ENCODE measurements at regions not wholly inside any gene's neighbourhood (a gene's known extent, or its start where the extent isn't known, plus 50 kb on each side); places are given as distances from the start of the nearest gene placed in this dataset.

GRCh38 chr2:15081356-15081755 lies 448.8 kb downstream of the LRATD1 start:
- TF ChIP-seq POLR2A (IDR thresholded peaks at IDR 0.05) (no peak), POLR2AphosphoS5 (IDR thresholded peaks at IDR 0.05) (no peak), CTCF (IDR thresholded peaks at IDR 0.05) (no peak), EP300 (IDR thresholded peaks at IDR 0.05) (no peak)
- Histone ChIP-seq H3K27ac (no peak overlapping the region), H3K27me3 (no peaks in the 10 kb centered on the region), H3K9me3 (no peaks in the 10 kb centered on the region), H3K4me1 (no peaks in the 10 kb centered on the region), H3K36me3 (no peaks in the 10 kb centered on the region), H3K4me3 (no peak overlapping the region)
- ATAC-seq = no peak
- WGBS, 2 donors (ENCODE audit: low coverage in 1 of 2) = 49 to 86% methylated on average over 1 to 3 of the region's 6 CpGs

DNA sequence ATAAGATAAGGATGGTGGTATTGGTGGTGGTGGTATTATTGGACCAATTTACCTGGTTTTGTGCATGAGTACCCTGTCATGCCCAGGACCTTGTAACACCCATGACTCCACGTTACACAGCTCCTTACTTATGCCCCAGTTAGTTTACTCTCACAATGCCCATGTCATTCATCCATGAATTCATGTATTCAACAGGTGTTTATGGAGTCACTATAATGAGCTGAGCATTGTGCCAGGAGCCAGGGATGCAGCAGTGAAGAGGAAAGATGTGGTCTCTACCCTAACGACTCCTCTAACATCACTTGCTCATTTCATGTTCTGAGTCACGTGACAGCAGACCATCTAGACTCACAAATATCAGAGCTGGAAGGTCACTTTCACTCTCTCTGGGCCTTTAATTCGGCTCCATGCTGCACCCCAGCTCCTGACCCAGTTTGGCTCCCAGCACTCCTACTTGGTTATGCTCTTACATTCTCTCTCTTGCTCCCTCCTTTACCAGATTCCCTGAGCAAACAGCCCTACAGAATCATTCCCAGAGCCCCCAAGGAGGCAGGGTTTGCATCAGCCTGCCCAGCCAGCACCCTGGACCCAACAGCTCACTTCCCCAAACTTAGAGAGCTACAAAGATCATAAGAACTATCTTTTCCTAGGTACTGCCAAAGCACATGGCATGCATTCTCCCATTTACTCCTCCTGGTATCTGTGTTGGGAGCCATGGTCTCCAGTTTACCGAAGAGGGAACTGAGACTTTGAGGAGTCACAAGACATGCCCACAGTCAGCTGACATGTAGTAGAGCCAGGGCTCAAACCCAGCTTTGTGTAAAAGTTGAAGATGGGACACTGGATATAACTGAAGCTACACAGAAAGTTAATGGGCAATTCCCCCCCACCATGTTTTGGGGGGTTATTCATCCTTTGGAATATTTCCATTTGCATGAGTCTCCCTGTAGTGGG lies 449.9 kb downstream of the LRATD1 start:
- Histone ChIP-seq H3K4me1 (no peaks in the 10 kb centered on the region), H3K4me3 (no peak overlapping the region), H3K27ac (no peak overlapping the region), H3K27me3 (no peaks in the 10 kb centered on the region), H3K36me3 (no peaks in the 10 kb centered on the region), H3K9me3 (no peaks in the 10 kb centered on the region)
- 61 to 79% methylated on average over 2 to 4 of the region's 5 CpGs for WGBS, 2 donors (ENCODE audit: low coverage in 1 of 2)
- TF ChIP-seq POLR2AphosphoS5 (IDR thresholded peaks at IDR 0.05) = no peak
- TF ChIP-seq CTCF (IDR thresholded peaks at IDR 0.05) = no peak
- no peak for TF ChIP-seq EP300 (IDR thresholded peaks at IDR 0.05)
- no peak for TF ChIP-seq POLR2A (IDR thresholded peaks at IDR 0.05)
- ATAC-seq = no peak

- no peak overlapping the region for H3K4me3 ChIP-seq
- no peak for ATAC-seq
- H3K36me3 ChIP-seq = no peaks in the 10 kb centered on the region
- TF ChIP-seq POLR2AphosphoS5 (IDR thresholded peaks at IDR 0.05) (no peak), EP300 (IDR thresholded peaks at IDR 0.05) (no peak), CTCF (IDR thresholded peaks at IDR 0.05) (no peak), POLR2A (IDR thresholded peaks at IDR 0.05) (no peak)
- no peaks in the 10 kb centered on the region for H3K27me3 ChIP-seq
- H3K9me3 ChIP-seq = no peaks in the 10 kb centered on the region
- 60 to 69% methylated on average over 2 to 9 of the region's 33 CpGs for WGBS, 2 donors (ENCODE audit: low coverage in 1 of 2)
- H3K27ac ChIP-seq = no peak overlapping the region
- H3K4me1 ChIP-seq = no peaks in the 10 kb centered on the region
These were observed 452.4 kb downstream of the LRATD1 start for GRCh38 chr2:15084826-15085489.

- TF ChIP-seq CTCF (IDR thresholded peaks at IDR 0.05) (no peak), POLR2A (IDR thresholded peaks at IDR 0.05) (no peak), POLR2AphosphoS5 (IDR thresholded peaks at IDR 0.05) (no peak), EP300 (IDR thresholded peaks at IDR 0.05) (no peak)
- Histone ChIP-seq H3K4me3 (no peak overlapping the region), H3K27ac (no peak overlapping the region), H3K9me3 (no peaks in the 10 kb centered on the region), H3K27me3 (no peaks in the 10 kb centered on the region), H3K36me3 (no peaks in the 10 kb centered on the region), H3K4me1 (peaks cover 0 to 14% (median 0%) of the 10 kb centered on the region in 3 donors)
- no peak for ATAC-seq
- 14 to 32% methylated on average over 1 of the region's 1 CpG for WGBS, 2 donors (ENCODE audit: low coverage in 1 of 2)
These were observed 459.7 kb downstream of the LRATD1 start for GRCh38 chr2:15092181-15092580.
